ENCODE measurements at regions not wholly inside any gene's neighbourhood (a gene's known extent, or its start where the extent isn't known, plus 50 kb on each side); places are given as distances from the start of the nearest gene placed in this dataset.

DNA sequence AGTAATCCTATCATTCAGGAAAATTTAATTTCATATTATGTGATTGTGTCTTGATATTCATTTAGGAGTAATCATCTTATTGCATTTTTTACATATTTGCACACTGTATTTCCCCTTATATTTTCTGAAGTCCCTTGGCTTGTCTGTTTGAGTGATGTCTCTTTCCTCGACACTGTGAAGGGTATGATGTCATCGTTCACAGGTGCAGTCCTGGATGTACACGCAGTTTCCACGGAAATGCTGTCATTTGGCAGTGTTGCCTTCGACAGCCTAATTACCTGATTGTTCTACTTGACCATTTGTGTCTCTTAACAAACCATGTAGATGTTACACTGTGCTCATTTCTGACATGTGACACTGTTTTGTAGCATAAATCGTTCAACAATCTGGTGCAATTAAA lies 1277.0 kb downstream of the TMEM121 start:
- DNase-seq (ENCODE audit: low read depth in 2 of 2): no peak
- H3K4me3 ChIP-seq (replicated peaks in 1 of 4; ENCODE audit: control extremely low read depth in 1 of 4, insufficient read depth in 1 of 4, low read depth in 3 of 4, low read length in 4 of 4): no peak overlapping the region
- H3K27me3 ChIP-seq (ENCODE audit: control insufficient read depth, insufficient read depth, low read length): no peaks in the 10 kb centered on the region
- no peaks in the 10 kb centered on the region for H3K4me1 ChIP-seq (ENCODE audit: control insufficient read depth, extremely low read depth, insufficient read depth, low read length)
- no peak overlapping the region for H3K9ac ChIP-seq (ENCODE audit: insufficient read depth, low read length)
- TF ChIP-seq EZH2 (IDR thresholded peaks at IDR 0.05; ENCODE audit: low read length, missing control alignments): no peak
- TF ChIP-seq CTCF (conservative IDR thresholded peaks at IDR 0.05 in 1 of 2, IDR thresholded peaks at IDR 0.05 in 1 of 2; ENCODE audit: low read depth in 1 of 2, low read length in 2 of 2): no peak
- H3K27ac ChIP-seq (ENCODE audit: insufficient read depth, low read length): no peak overlapping the region
- H2AFZ ChIP-seq (ENCODE audit: low read length): no peak overlapping the region
- H3K79me2 ChIP-seq (ENCODE audit: control insufficient read depth, insufficient read depth, low read length): no peaks in the 10 kb centered on the region
- no peaks in the 10 kb centered on the region for H4K20me1 ChIP-seq (ENCODE audit: control insufficient read depth, extremely low read depth, insufficient read depth, low read length)
- H3K36me3 ChIP-seq (ENCODE audit: control insufficient read depth, insufficient read depth, low read length): no peaks in the 10 kb centered on the region
- H3K9me3 ChIP-seq (ENCODE audit: control insufficient read depth, insufficient read depth, low read depth, low read length): no peaks in the 10 kb centered on the region
- no peak overlapping the region for H3K4me2 ChIP-seq (ENCODE audit: extremely low read depth, insufficient read depth, low read length)

- no peak overlapping the region for H3K4me2 ChIP-seq (ENCODE audit: extremely low read depth, insufficient read depth, low read length)
- H3K4me1 ChIP-seq (ENCODE audit: control insufficient read depth, extremely low read depth, insufficient read depth, low read length): no peaks in the 10 kb centered on the region
- no peak overlapping the region for H2AFZ ChIP-seq (ENCODE audit: low read length)
- H3K27ac ChIP-seq (ENCODE audit: insufficient read depth, low read length): no peak overlapping the region
- TF ChIP-seq EZH2 (IDR thresholded peaks at IDR 0.05; ENCODE audit: low read length, missing control alignments) (no peak), CTCF (conservative IDR thresholded peaks at IDR 0.05 in 1 of 2, IDR thresholded peaks at IDR 0.05 in 1 of 2; ENCODE audit: low read depth in 1 of 2, low read length in 2 of 2) (no peak)
- no peaks in the 10 kb centered on the region for H3K9me3 ChIP-seq (ENCODE audit: control insufficient read depth, insufficient read depth, low read depth, low read length)
- no peak overlapping the region for H3K9ac ChIP-seq (ENCODE audit: insufficient read depth, low read length)
- DNase-seq (ENCODE audit: low read depth in 2 of 2): no peak
- H3K79me2 ChIP-seq (ENCODE audit: control insufficient read depth, insufficient read depth, low read length): no peaks in the 10 kb centered on the region
- no peaks in the 10 kb centered on the region for H3K27me3 ChIP-seq (ENCODE audit: control insufficient read depth, insufficient read depth, low read length)
- H3K36me3 ChIP-seq (ENCODE audit: control insufficient read depth, insufficient read depth, low read length): no peaks in the 10 kb centered on the region
- H3K4me3 ChIP-seq (replicated peaks in 1 of 4; ENCODE audit: control extremely low read depth in 1 of 4, insufficient read depth in 1 of 4, low read depth in 3 of 4, low read length in 4 of 4): no peak overlapping the region
- H4K20me1 ChIP-seq (ENCODE audit: control insufficient read depth, extremely low read depth, insufficient read depth, low read length): no peaks in the 10 kb centered on the region
Observed at GRCh38 chr14:106807493-106807892, 1281.1 kb downstream of the TMEM121 start.

- no peak overlapping the region for H3K27ac ChIP-seq (ENCODE audit: insufficient read depth, low read length)
- no peaks in the 10 kb centered on the region for H3K27me3 ChIP-seq (ENCODE audit: control insufficient read depth, insufficient read depth, low read length)
- H2AFZ ChIP-seq (ENCODE audit: low read length): no peak overlapping the region
- DNase-seq (ENCODE audit: low read depth in 2 of 2): no peak
- H3K9me3 ChIP-seq (ENCODE audit: control insufficient read depth, insufficient read depth, low read depth, low read length): no peaks in the 10 kb centered on the region
- H3K36me3 ChIP-seq (ENCODE audit: control insufficient read depth, insufficient read depth, low read length): no peaks in the 10 kb centered on the region
- no peak for TF ChIP-seq CTCF (conservative IDR thresholded peaks at IDR 0.05 in 1 of 2, IDR thresholded peaks at IDR 0.05 in 1 of 2; ENCODE audit: low read depth in 1 of 2, low read length in 2 of 2)
- no peak for TF ChIP-seq EZH2 (IDR thresholded peaks at IDR 0.05; ENCODE audit: low read length, missing control alignments)
- no peak overlapping the region for H3K4me3 ChIP-seq (replicated peaks in 1 of 4; ENCODE audit: control extremely low read depth in 1 of 4, insufficient read depth in 1 of 4, low read depth in 3 of 4, low read length in 4 of 4)
- H3K4me2 ChIP-seq (ENCODE audit: extremely low read depth, insufficient read depth, low read length): no peak overlapping the region
- no peaks in the 10 kb centered on the region for H3K79me2 ChIP-seq (ENCODE audit: control insufficient read depth, insufficient read depth, low read length)
- H3K4me1 ChIP-seq (ENCODE audit: control insufficient read depth, extremely low read depth, insufficient read depth, low read length): no peaks in the 10 kb centered on the region
- H3K9ac ChIP-seq (ENCODE audit: insufficient read depth, low read length): no peak overlapping the region
- no peaks in the 10 kb centered on the region for H4K20me1 ChIP-seq (ENCODE audit: control insufficient read depth, extremely low read depth, insufficient read depth, low read length)
Observed at GRCh38 chr14:106808458-106808857, 1282.1 kb downstream of the TMEM121 start.
